HG02852 (cell line): ENCODE measurements at regions not wholly inside any gene's neighbourhood (a gene's known extent, or its start where the extent isn't known, plus 50 kb on each side); places are given as distances from the start of the nearest gene placed in this dataset.

ENCODE experiments used
- ATAC-seq: cut with Tn5 transposase; IDR thresholded peaks from one replicate; pipeline ENCODE4 v1.9.1; 2021; ENCODE audit warnings: mild to moderate bottlenecking, moderate library complexity; ENCODE audit not compliant: unreplicated experiment

DNA sequence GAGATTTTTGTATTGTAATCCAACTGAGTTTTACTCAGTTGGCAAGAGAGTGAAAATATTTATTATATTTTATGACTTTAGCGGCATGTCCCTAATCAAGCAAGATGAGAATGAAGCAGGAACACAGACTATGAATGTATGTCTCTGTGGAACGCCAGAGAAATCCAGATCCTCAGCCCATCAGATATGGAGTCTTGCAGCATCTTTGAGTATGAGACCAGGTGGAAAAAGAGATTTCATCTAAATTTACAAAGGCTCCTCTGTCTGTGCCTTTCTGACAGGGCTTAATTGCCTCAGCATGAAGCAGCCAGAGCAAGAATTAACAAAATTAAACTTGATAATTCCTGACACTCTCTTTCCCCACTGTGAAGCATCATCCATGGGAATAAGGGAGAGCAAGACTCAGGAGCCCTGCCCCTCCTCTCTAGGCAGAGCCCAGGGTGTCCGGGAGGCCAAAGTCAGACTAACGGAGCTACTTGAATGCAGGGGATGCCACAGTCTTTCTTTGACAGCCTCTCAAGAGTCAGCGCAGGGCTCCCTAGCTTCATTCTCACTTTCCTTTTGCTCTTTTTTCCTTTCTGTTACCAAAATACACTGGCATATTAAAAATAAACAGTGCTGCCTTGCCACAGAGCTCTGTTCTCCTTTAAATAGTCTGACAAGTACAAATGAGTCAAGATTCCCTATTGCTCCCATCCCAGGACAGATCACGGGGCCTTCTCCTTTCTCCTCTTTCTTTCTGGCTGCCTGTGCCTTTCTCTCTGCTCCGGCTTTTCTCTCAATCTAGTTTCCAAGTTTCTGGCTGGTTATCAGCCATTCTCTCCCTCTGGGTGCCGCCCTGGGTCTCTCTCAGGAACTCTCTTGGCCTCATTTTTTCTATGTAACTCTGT, 132.2 kb upstream of the INHBA start:
- no peak for ATAC-seq

DNA sequence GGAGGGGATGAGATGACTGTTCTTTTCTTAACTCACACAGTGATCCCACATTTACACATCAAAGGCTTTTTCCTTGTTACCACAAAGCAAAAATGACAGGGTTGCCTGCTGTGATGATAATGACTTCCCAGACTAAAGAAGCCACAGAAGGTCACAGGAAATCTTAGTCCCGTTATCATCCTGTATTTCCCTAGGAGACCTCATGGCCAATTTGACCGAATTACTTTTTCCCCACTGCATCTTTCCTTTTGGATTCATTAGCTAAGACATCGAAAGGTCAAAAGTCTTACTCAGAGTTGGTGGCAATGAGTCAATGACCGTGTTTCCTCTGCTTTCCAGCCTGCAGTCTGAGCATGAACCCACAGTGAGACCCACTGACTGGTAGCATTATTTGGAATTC, 130.1 kb upstream of the INHBA start:
- no peak for ATAC-seq

GRCh38 chr7:41830271-41830670, 127.4 kb upstream of the INHBA start:
- no peak for ATAC-seq

DNA sequence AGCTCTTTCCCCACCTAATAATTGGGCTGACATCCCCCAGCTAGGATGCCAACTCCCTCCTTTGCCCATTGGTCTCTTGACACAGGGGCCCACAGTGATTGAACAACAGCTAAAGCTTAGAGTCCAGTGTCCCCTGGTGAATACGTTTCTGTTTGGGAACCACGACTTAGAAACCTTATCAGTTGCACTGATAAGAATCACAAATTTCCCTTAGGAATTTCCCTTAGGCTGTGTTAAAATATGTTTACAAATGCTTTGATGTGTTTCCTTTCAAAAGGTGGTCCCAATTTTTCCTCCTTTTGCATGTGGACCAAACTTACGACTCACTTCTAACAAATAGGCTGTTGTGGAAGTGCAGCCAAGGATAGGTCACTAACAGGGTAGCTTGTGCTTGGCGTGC, 126.0 kb upstream of the INHBA start:
- ATAC-seq = no peak

DNA sequence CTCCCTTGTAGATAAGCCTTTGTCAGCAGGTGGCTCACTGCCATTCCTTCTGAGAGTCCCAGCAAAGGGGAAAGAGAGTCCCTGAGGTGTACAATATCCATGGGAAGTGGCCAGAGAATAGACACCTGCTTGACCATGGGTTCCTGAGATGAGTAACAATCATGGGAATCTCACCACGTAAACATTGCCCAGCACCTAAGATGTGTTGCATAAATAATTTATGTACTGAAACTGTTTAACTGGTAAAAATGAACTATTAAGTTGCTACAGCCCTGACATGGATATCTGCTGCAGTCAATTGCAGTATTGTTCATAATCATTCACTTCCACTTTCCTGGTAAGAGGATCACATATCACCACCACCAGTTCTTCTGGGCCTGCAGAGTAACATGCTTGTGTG, 123.8 kb upstream of the INHBA start:
- ATAC-seq = no peak

DNA sequence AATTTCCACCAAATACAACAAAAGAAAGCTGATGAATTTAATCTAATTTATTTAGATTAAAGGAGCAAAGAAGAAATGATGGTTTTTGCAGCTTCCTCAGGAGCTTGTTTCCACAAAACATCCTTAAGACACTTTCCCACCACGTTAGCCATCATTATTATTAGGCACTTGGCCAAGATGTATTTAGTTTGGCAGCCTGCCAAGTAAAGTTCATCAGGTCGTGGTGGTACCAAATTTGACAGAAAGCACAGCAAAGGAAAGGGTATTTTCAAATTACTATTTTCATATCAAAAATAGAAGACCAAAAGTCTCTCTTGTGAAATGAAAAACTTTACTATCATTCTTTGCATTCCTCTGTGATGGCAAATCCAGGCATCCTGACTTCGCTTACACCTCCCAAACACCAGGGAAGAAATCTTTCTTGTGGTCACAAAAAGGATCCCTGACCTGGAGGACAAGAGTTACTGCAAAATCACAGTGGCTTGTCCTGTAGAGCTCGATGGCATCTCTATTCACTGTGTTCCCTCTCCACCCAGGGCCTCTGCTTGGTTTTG, 123.1 kb upstream of the INHBA start:
- no peak for ATAC-seq

DNA sequence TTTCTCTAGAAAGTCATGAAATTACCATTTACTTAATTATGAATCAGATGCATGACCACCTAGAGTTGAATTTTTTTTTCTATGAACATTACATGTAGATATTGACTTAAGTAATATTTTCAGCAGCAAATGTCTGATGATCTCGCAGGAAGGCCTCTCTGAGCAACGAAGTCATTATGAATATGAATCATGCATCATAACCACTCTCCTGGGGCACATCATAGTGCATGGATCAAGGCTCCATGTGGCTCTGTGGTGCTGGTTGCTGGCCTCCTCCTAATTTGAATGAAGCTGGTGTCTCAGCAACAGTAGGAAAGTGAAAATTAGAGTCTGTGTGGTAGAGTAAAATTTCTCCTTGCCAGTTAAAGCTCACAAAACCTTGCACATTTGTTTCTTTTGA, 121.4 kb upstream of the INHBA start:
- ATAC-seq = no peak

GRCh38 chr7:41822259-41822817, 119.4 kb upstream of the INHBA start:
- no peak for ATAC-seq

GRCh38 chr7:41821521-41822213, 118.8 kb upstream of the INHBA start:
- no peak for ATAC-seq

GRCh38 chr7:41820111-41820671, 117.3 kb upstream of the INHBA start:
- no peak for ATAC-seq

GRCh38 chr7:41819645-41820044, 116.8 kb upstream of the INHBA start:
- ATAC-seq = no peak

DNA sequence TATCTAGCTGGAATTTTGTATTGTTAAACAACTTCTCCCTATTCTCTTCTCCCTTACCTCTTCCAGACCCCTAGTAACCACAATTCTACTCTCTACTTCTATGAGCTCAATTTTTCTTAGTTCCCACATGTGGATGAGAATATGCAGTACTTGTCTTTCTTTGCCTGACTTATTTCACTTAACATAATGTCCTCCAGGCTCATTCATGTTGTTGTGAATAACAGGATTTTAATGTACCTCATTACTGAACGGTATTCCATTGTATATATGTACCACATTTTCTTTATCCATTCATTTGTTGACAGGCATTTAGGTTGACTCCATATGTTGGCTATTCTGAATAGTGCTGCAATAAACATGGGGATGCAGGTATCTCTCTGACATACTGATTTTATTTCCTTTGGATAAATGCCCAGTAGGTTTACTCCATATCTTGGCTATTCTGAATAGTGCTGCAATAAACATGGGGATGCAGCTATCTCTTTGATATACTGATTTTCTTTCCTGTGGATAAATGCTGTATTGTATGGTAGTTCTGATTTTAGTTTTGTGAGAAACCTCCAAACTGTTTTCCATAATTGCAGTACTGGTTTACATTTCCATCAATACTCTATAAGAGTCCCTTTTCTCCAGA, 116.0 kb upstream of the INHBA start:
- ATAC-seq = no peak

- ATAC-seq = peak; percentile 66
Measured at GRCh38 chr7:41817386-41817785, 114.5 kb upstream of the INHBA start.

DNA sequence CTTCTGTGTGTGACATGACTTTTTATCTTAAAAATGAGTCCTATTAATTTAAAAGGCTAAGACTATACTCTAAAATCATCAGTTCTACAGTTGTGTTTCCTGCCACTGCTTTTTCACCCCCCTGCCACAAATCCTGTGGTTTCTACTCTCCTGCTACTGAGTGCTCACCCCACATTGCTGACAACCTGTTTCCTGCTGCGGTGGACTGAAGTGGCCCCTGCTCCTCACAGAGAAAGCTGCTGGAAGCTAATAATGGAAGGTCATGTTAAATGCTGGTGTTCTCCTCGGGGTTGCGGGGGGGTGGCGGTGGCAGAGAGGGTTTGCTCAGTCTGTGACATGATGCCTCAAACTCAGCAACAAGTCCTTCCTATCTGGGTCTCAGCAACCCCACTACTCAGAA, 113.2 kb upstream of the INHBA start:
- peak; percentile 63 for ATAC-seq

- no peak for ATAC-seq
Measured at GRCh38 chr7:41814888-41815287, 112.0 kb upstream of the INHBA start.

DNA sequence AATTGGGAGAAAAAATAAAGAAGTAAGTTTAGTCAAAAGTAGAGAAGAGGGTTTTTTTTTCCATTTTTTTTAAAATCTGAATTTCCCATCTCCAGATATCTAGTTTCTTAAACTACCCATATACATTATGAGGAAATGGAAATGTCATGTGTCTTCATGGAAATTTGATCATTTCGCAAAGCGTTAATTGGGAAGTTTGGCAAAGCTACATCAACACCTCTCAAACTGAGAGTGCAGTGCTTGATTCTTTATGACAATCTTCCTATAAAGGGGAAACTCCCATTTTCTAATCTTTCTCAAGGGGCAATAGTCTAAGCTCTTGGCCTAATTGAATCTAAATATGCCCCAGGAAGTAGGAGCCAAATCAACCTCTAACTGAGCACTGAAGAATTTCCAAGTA, 110.4 kb upstream of the INHBA start:
- no peak for ATAC-seq

GRCh38 chr7:41811941-41812340, 109.1 kb upstream of the INHBA start:
- ATAC-seq = no peak

DNA sequence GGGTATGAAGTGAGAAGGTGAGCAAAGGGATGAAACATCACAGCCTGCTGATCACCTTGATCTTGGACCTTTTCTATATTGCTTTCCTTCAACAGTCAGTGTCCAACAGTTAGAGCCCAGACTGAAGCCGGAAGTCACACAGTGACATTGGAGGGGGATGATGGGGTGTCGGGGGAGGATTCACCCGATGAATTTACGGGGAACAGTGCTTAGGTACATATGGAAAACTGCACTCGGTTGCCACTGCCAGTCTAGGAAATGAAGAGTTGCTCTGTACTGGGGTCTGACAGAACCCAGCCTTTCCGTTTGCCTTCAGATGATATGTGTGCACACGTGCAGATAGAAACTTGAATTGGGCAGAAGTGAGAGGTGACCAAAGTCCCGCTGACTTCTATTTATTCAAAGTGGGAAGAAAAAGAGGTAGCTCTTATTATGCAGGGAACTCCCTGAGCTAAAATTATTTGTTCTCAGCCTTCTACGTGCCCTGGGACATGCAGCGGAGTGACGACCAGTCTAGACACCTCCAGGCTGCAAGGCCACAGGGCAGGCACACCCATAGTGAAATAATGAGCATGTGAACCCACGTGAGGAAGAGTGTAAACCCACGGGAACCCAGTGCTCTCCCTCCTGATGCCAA, 107.2 kb upstream of the INHBA start:
- ATAC-seq = peak; percentile 88

DNA sequence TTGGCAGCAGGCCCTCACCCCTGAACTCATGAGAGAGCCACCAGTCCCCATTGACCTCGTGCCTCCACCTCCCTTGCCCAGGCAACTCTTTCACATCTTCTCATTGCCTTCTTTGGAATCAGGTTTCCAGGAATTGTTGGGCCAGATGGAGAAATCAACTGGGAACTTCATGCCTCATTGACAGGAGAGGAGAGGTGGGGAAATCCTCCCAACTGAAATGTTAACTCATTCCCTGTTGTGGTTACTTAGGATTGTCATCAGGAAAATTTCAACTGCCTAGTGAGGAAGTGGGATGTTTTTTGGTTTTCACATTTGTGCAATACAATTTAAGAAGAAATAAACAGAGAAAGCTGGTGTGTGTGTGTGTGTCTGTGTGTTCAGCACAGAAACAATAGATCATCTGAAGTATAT, 106.6 kb upstream of the INHBA start:
- ATAC-seq = no peak

GRCh38 chr7:41809116-41809515, 106.2 kb upstream of the INHBA start:
- ATAC-seq = no peak
